ENCODE measurements at regions not wholly inside any gene's neighbourhood (a gene's known extent, or its start where the extent isn't known, plus 50 kb on each side); places are given as distances from the start of the nearest gene placed in this dataset.

DNA sequence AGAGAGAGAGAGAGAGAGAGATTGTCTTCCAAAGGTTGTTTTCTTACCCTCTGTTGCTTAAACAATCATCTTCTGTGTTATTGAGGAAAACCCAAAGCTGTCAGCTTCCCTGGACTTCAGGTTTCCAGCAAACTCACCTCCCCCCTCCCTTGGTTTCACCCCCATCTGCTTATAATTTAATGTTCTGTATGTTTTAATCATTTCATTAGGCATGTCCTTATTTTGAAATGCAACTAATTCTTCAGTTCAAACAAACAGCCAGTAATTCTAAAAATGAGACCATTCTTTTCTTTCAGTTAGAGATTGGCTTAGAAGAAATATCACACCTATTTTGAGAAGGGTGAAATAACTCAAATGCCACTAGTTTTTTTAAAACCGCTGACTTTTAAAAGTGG lies 102.9 kb downstream of the FAM204A start:
- Histone ChIP-seq H2BK5ac (ENCODE audit: low read depth, low read length, poor library complexity, severe bottlenecking) (no peak overlapping the region), H2AFZ (replicated peaks; ENCODE audit: low read length, poor library complexity) (no peak overlapping the region), H3K4ac (ENCODE audit: low read depth, low read length) (no peak overlapping the region), H3K27me3 (ENCODE audit: control insufficient read depth, insufficient read depth, low read length) (peaks cover 3% of the 10 kb centered on the region), H3K56ac (ENCODE audit: extremely low read depth, insufficient read depth, low read length) (no peak overlapping the region), H4K5ac (ENCODE audit: low read depth, low read length) (no peak overlapping the region), H2BK15ac (ENCODE audit: low read depth, low read length) (no peak overlapping the region), H2AK5ac (ENCODE audit: low read depth, low read length) (no peak overlapping the region), H3K9me1 (ENCODE audit: insufficient read depth, low read length) (no peaks in the 10 kb centered on the region), H2BK20ac (ENCODE audit: low read depth, low read length) (no peak overlapping the region), H3K4me3 (ENCODE audit: insufficient read depth, low read depth, low read length) (no peak overlapping the region), H3K23ac (ENCODE audit: low read depth, low read length) (no peak overlapping the region), H3K4me2 (ENCODE audit: low read depth, low read length) (no peak overlapping the region), H4K91ac (ENCODE audit: insufficient read depth, low read depth, low read length) (no peak overlapping the region), H3K27ac (ENCODE audit: insufficient read depth, low read length) (no peak overlapping the region), H4K20me1 (ENCODE audit: insufficient read depth, low read length) (no peaks in the 10 kb centered on the region), H2AK9ac (replicated peaks; ENCODE audit: low read depth, low read length, poor library complexity) (no peak overlapping the region), H2BK120ac (ENCODE audit: low read depth, low read length) (no peak overlapping the region), H3K9ac (ENCODE audit: low read depth, low read length) (no peak overlapping the region), H4K8ac (ENCODE audit: low read depth in 2 of 2, low read length in 2 of 2) (no peak overlapping the region), H3K9me3 (ENCODE audit: control insufficient read depth, insufficient read depth, low read length) (no peaks in the 10 kb centered on the region), H3K18ac (ENCODE audit: low read depth, low read length) (no peak overlapping the region), H3K4me1 (ENCODE audit: control insufficient read depth, insufficient read depth, low read length) (no peaks in the 10 kb centered on the region), H3K14ac (replicated peaks; ENCODE audit: low read depth, low read length) (no peak overlapping the region), H3K79me1 (ENCODE audit: low read depth in 1 of 2, low read length in 2 of 2) (no peaks in the 10 kb centered on the region), H3K36me3 (ENCODE audit: control insufficient read depth, insufficient read depth, low read length) (no peaks in the 10 kb centered on the region)
- dilution Hi-C loops (cut with HindIII; ENCODE audit: low sequenced_read_pairs, unreplicated experiment) (no loop called here), intact Hi-C loops (cut with micrococcal nuclease) (no loop called here), in situ Hi-C loops (cut with MboI; ENCODE audit: low sequenced_read_pairs) (loop anchor here (25.0 kb wide), 1 partner anchor 1027 kb away; no protein-coding TSS in a partner anchor)
- CTCF ChIA-PET, result interaction anchor here (1.0 kb wide), 1 partner anchor 742 kb away, joined by 3 read pairs; no protein-coding TSS in a partner anchor
- ATAC-seq (ENCODE audit: low read depth), result no peak
- no peak for DNase-seq
- no TSS peak for BruUV-seq (replicated peaks)
- POLR2A ChIA-PET (ENCODE audit: unreplicated experiment), result no interaction called here
- no CpG with 5 or more reads among the region's 1 CpG for WGBS, 2 experiments (ENCODE audit: extremely low coverage in 2 of 2, insufficient read length in 1 of 2)
- TF ChIP-seq, protein P1, sequence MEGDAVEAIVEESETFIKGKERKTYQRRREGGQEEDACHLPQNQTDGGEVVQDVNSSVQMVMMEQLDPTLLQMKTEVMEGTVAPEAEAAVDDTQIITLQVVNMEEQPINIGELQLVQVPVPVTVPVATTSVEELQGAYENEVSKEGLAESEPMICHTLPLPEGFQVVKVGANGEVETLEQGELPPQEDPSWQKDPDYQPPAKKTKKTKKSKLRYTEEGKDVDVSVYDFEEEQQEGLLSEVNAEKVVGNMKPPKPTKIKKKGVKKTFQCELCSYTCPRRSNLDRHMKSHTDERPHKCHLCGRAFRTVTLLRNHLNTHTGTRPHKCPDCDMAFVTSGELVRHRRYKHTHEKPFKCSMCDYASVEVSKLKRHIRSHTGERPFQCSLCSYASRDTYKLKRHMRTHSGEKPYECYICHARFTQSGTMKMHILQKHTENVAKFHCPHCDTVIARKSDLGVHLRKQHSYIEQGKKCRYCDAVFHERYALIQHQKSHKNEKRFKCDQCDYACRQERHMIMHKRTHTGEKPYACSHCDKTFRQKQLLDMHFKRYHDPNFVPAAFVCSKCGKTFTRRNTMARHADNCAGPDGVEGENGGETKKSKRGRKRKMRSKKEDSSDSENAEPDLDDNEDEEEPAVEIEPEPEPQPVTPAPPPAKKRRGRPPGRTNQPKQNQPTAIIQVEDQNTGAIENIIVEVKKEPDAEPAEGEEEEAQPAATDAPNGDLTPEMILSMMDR (conservative IDR thresholded peaks at IDR 0.05; ENCODE audit: low read depth, low read length), result no peak
- TF ChIP-seq CEBPB (IDR thresholded peaks at IDR 0.05; ENCODE audit: low read depth, low read length), result no peak
- TF ChIP-seq, protein P2, sequence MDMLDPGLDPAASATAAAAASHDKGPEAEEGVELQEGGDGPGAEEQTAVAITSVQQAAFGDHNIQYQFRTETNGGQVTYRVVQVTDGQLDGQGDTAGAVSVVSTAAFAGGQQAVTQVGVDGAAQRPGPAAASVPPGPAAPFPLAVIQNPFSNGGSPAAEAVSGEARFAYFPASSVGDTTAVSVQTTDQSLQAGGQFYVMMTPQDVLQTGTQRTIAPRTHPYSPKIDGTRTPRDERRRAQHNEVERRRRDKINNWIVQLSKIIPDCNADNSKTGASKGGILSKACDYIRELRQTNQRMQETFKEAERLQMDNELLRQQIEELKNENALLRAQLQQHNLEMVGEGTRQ (IDR thresholded peaks at IDR 0.05; ENCODE audit: low read depth, low read length), result no peak
- no peak for TF ChIP-seq RAD21 (IDR thresholded peaks at IDR 0.05; ENCODE audit: low read length)
- TF ChIP-seq, protein P3, sequence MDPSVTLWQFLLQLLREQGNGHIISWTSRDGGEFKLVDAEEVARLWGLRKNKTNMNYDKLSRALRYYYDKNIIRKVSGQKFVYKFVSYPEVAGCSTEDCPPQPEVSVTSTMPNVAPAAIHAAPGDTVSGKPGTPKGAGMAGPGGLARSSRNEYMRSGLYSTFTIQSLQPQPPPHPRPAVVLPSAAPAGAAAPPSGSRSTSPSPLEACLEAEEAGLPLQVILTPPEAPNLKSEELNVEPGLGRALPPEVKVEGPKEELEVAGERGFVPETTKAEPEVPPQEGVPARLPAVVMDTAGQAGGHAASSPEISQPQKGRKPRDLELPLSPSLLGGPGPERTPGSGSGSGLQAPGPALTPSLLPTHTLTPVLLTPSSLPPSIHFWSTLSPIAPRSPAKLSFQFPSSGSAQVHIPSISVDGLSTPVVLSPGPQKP (IDR thresholded peaks at IDR 0.05; ENCODE audit: borderline replicate concordance, low read depth, low read length), result no peak
- TF ChIP-seq FOS (IDR thresholded peaks at IDR 0.05; ENCODE audit: low read depth, low read length), result no peak
- TF ChIP-seq MAZ (IDR thresholded peaks at IDR 0.05; ENCODE audit: borderline replicate concordance, low read depth, low read length), result no peak
- TF ChIP-seq SMC3 (IDR thresholded peaks at IDR 0.05; ENCODE audit: low read depth, low read length), result no peak
- no peak for TF ChIP-seq POLR2A (IDR thresholded peaks at IDR 0.05; ENCODE audit: low read depth, low read length)
- TF ChIP-seq BHLHE40 (IDR thresholded peaks at IDR 0.05; ENCODE audit: low read depth, low read length), result no peak
- TF ChIP-seq CHD1 (IDR thresholded peaks at IDR 0.05; ENCODE audit: low read depth, low read length), result no peak

Measured in IMR-90 (cell line).